OCI-LY3 (cell line): ENCODE measurements at regions not wholly inside any gene's neighbourhood (a gene's known extent, or its start where the extent isn't known, plus 50 kb on each side); places are given as distances from the start of the nearest gene placed in this dataset.

Source experiments
- H2AFZ ChIP-seq: fragments of 200-600, 300-600 bp; shearing (Covaris generic); 2 replicates; pipeline ENCODE4 v1.6.0; 2014; ENCODE audit warnings: antibody characterized with exemption, low read depth, low read length
- H3K27ac ChIP-seq: fragments of 200-600, 300-600 bp; sonication (generic); 2 replicates; pipeline ENCODE4 v1.5.1; 2014; ENCODE audit warnings: mild to moderate bottlenecking, low read length, moderate library complexity, mixed read lengths
- H3K27me3 ChIP-seq: fragments of 200-600, 300-600 bp; sonication (generic); 2 replicates; pipeline ENCODE4 v1.6.1; 2014; ENCODE audit warnings: low read depth, low read length, mixed read lengths
- H3K36me3 ChIP-seq: fragments of 200-600, 300-600 bp; sonication (generic); replicated peaks from 2 replicates; pipeline ENCODE3; 2014; ENCODE audit warnings: low read depth, low read length, mixed read lengths
- H3K4me1 ChIP-seq: fragments of 300-600, 200-600 bp; sonication (generic); 2 replicates; pipeline ENCODE4 v1.6.1; 2014; ENCODE audit warnings: low read length, mixed read lengths
- H3K4me2 ChIP-seq: fragments of 200-600, 300-600 bp; sonication (generic); 2 replicates; pipeline ENCODE4 v1.6.1; 2014; ENCODE audit warnings: low read length, mixed read lengths
- H3K4me3 ChIP-seq: fragments of 300-600, 200-600 bp; sonication (generic); 2 replicates; pipeline ENCODE4 v1.5.1; 2014; ENCODE audit warnings: antibody characterized with exemption, mild to moderate bottlenecking, low read length, moderate library complexity
- H3K79me2 ChIP-seq: fragments of 300-600, 200-600 bp; shearing (Covaris generic); 2 replicates; pipeline ENCODE4 v1.6.1; 2014; ENCODE audit warnings: mild to moderate bottlenecking, low read length, mixed read lengths
- H3K9ac ChIP-seq: fragments of 300-600, 200-600 bp; shearing (Covaris generic); 2 replicates; pipeline ENCODE4 v1.6.0; 2014; ENCODE audit warnings: mild to moderate bottlenecking, low read length, moderate library complexity
- H3K9me3 ChIP-seq: fragments of 200-600, 300-600 bp; shearing (Covaris generic); 2 replicates; pipeline ENCODE4 v1.6.1; 2014; ENCODE audit warnings: low read length, mixed read lengths; ENCODE audit not compliant: insufficient read depth
- H4K20me1 ChIP-seq: fragments of 200-600, 300-600 bp; sonication (generic); 2 replicates; pipeline ENCODE4 v1.6.1; 2016; ENCODE audit warnings: low read length, mixed read lengths; ENCODE audit not compliant: insufficient read depth
- CTCF ChIP-seq: fragments of 200-600, 300-600 bp; sonication (generic); IDR thresholded peaks from 2 replicates; pipeline ENCODE4 v1.5.1; 2014; ENCODE audit warnings: antibody characterized with exemption, low read length, low read depth
- EZH2phosphoT487 ChIP-seq: fragments of 200-600 bp; shearing (Covaris generic); IDR thresholded peaks from 2 replicates; pipeline ENCODE4 v1.6.1; 2018; ENCODE audit warnings: antibody characterized with exemption, mixed run types, low read depth

GRCh38 chr15:69760890-69761568 lies 308.4 kb downstream of the RPLP1 start:
- Histone ChIP-seq H2AFZ (no peak overlapping the region), H3K9me3 (no peaks in the 10 kb centered on the region), H4K20me1 (no peaks in the 10 kb centered on the region; the same call in 1 of the 2 replicates), H3K27me3 (peaks cover 89% of the 10 kb centered on the region), H3K36me3 (peaks cover 4% of the 10 kb centered on the region), H3K4me3 (no peak overlapping the region), H3K4me2 (no peak overlapping the region), H3K4me1 (peaks cover 51% of the 10 kb centered on the region), H3K79me2 (no peaks in the 10 kb centered on the region), H3K27ac (no peak overlapping the region), H3K9ac (no peak overlapping the region)
- TF ChIP-seq EZH2phosphoT487 = no peak
- TF ChIP-seq CTCF = no peak

GRCh38 chr15:69762373-69763148 lies 309.9 kb downstream of the RPLP1 start:
- H3K79me2 ChIP-seq = no peaks in the 10 kb centered on the region
- no peak overlapping the region for H2AFZ ChIP-seq
- H4K20me1 ChIP-seq = no peaks in the 10 kb centered on the region
- peaks cover 4% of the 10 kb centered on the region for H3K36me3 ChIP-seq
- H3K4me2 ChIP-seq = no peak overlapping the region
- no peak overlapping the region for H3K4me3 ChIP-seq
- no peak overlapping the region for H3K9ac ChIP-seq
- peaks cover 35% of the 10 kb centered on the region for H3K4me1 ChIP-seq
- peaks cover 90% of the 10 kb centered on the region for H3K27me3 ChIP-seq
- H3K9me3 ChIP-seq = no peaks in the 10 kb centered on the region
- no peak for TF ChIP-seq EZH2phosphoT487
- peak; percentile 75 for TF ChIP-seq CTCF
- H3K27ac ChIP-seq = no peak overlapping the region

- Histone ChIP-seq H3K4me2 (no peak overlapping the region), H3K9ac (no peak overlapping the region), H3K27ac (no peak overlapping the region), H3K27me3 (peaks cover 94% of the 10 kb centered on the region), H4K20me1 (no peaks in the 10 kb centered on the region), H3K9me3 (no peaks in the 10 kb centered on the region), H3K4me1 (peaks cover 27% of the 10 kb centered on the region), H3K36me3 (peaks cover 4% of the 10 kb centered on the region), H3K79me2 (no peaks in the 10 kb centered on the region), H2AFZ (no peak overlapping the region), H3K4me3 (no peak overlapping the region)
- no peak for TF ChIP-seq CTCF
- no peak for TF ChIP-seq EZH2phosphoT487
These were observed 311.2 kb downstream of the RPLP1 start for GRCh38 chr15:69763831-69764230.

GRCh38 chr15:69766156-69766555 lies 313.5 kb downstream of the RPLP1 start:
- Histone ChIP-seq H3K27me3 (peaks cover 82% of the 10 kb centered on the region), H3K36me3 (no peaks in the 10 kb centered on the region), H3K79me2 (no peaks in the 10 kb centered on the region), H3K4me2 (no peak overlapping the region), H3K4me1 (0 out of 2 replicates have a peak, but pooled peaks cover 9% of the 10 kb centered on the region), H4K20me1 (no peaks in the 10 kb centered on the region), H3K4me3 (no peak overlapping the region), H2AFZ (no peak overlapping the region), H3K9ac (no peak overlapping the region), H3K9me3 (no peaks in the 10 kb centered on the region), H3K27ac (no peak overlapping the region)
- TF ChIP-seq CTCF (no peak), EZH2phosphoT487 (no peak)
